Kidney glomerular epithelial cell (primary cell): ENCODE measurements at regions not wholly inside any gene's neighbourhood (a gene's known extent, or its start where the extent isn't known, plus 50 kb on each side); places are given as distances from the start of the nearest gene placed in this dataset.

Experiments used
- DNase-seq: peaks from one replicate; lab custom pipeline; 2025; lab: John Stamatoyannopoulos, UW

GRCh38 chr12:91577586-91578539 is 395.2 kb upstream of the DCN start:
- peak; percentile 30 for DNase-seq

GRCh38 chr12:91576432-91576831 is 393.8 kb upstream of the DCN start:
- no peak for DNase-seq

GRCh38 chr12:91575630-91576029 is 393.0 kb upstream of the DCN start:
- DNase-seq: no peak

GRCh38 chr12:91574975-91575374 is 392.4 kb upstream of the DCN start:
- DNase-seq: no peak

GRCh38 chr12:91574391-91574790 is 391.8 kb upstream of the DCN start:
- DNase-seq: no peak

GRCh38 chr12:91572869-91573268 is 390.3 kb upstream of the DCN start:
- no peak for DNase-seq

GRCh38 chr12:91567100-91567485 is 384.5 kb upstream of the DCN start:
- no peak for DNase-seq

- no peak for DNase-seq
Measured at GRCh38 chr12:91566328-91567099, 383.9 kb upstream of the DCN start.

GRCh38 chr12:91565846-91566245 is 383.2 kb upstream of the DCN start:
- no peak for DNase-seq

GRCh38 chr12:91565246-91565645 is 382.6 kb upstream of the DCN start:
- DNase-seq: peak; percentile 44

GRCh38 chr12:91563011-91563765 is 380.6 kb upstream of the DCN start:
- DNase-seq: no peak

GRCh38 chr12:91562476-91562875 is 379.9 kb upstream of the DCN start:
- DNase-seq: no peak

- DNase-seq: no peak
Measured at GRCh38 chr12:91561958-91562325, 379.3 kb upstream of the DCN start.

GRCh38 chr12:91561301-91561957 is 378.8 kb upstream of the DCN start:
- no peak for DNase-seq

GRCh38 chr12:91556909-91557308 is 374.3 kb upstream of the DCN start:
- DNase-seq: no peak

- no peak for DNase-seq
Measured at GRCh38 chr12:91555436-91556415, 373.1 kb upstream of the DCN start.

GRCh38 chr12:91551927-91552326 is 369.3 kb upstream of the DCN start:
- no peak for DNase-seq

- DNase-seq: no peak
Measured at GRCh38 chr12:91551242-91551641, 368.6 kb upstream of the DCN start.

- no peak for DNase-seq
Measured at GRCh38 chr12:91542666-91543065, 360.0 kb upstream of the DCN start.

GRCh38 chr12:91542067-91542466 is 359.4 kb upstream of the DCN start:
- DNase-seq: no peak

GRCh38 chr12:91538418-91538817 is 355.8 kb upstream of the DCN start:
- no peak for DNase-seq
